ENCODE measurements at regions not wholly inside any gene's neighbourhood (a gene's known extent, or its start where the extent isn't known, plus 50 kb on each side); places are given as distances from the start of the nearest gene placed in this dataset.

DNA sequence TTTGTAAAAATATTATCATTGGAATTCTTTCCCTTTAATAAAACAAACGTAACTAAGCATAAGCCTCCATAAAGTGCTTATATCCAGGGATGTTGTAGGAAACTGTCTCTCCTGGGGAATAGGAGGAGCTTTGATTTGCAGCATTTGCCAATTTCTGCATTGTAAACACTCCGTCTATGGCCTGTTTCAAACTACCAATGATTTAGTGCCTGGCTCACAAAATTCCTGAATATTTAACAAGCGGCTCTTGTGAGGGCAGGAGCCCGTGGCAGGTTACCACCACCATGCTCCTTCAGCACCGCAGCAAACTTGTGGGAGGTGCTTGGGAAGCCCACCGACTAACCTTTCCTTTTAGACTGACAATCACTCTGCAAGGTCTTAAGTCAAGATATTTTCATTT is 520.3 kb downstream of the SOX11 start:
- in situ Hi-C loops (cut with HindIII; ENCODE audit: low sequenced_read_pairs), result no loop called here
- no peak for DNase-seq (ENCODE audit: low spot score)

DNA sequence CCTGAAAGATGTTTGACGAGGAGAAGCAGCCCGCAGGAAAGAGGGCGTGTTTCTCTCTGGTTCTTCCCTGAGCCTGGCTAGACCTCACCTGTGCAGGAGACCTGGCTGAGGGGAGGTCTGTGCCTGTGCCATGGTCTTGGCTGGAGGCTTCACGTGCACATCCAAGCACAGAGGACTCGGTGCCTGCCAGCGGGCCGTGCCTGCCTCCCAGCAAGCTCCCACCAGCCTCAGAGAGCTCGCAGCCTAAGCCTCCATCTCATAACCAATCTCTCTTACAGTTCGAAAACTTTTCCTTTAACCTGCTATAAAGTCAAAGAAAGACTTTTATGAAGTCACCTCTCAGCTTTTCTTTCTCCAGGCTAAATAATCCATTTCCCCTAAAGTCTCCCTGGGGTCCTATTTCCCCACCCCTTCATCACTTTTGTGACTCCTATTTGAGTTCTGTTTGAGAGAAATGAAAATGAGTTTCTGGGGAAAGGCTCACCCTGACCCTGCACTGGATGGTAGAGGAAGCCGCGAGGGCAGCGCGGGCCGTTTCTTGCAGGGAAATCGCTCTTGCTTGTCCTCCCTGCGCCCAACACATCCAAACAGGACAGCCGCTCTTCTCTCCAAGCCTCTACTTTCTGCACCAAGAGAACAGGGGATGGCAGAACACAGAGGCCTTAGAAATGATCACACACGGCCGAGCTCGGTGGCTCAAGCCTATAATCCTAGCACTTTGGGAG is 521.0 kb downstream of the SOX11 start:
- DNase-seq (ENCODE audit: low spot score), result no peak
- in situ Hi-C loops (cut with HindIII; ENCODE audit: low sequenced_read_pairs), result no loop called here

DNA sequence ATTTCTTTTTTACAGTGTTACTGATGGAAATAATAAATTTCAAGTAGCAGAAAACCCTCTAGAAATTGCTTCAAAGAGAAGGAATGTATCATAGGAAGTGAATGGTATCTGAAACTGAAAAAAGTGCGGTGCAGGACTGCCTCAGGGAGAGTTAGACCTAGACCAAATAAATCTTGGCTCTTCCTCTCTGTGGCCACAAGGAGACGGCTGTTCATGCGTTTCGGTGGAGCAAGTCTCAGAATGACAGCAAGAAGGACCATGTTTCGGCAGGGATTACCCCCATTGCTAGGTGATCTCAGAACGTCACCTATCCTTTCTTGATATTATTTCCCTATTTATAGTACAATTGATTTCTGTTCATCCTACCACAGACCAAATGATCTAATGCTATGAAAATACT is 522.3 kb downstream of the SOX11 start:
- no peak for DNase-seq (ENCODE audit: low spot score)
- in situ Hi-C loops (cut with HindIII; ENCODE audit: low sequenced_read_pairs), result no loop called here

DNA sequence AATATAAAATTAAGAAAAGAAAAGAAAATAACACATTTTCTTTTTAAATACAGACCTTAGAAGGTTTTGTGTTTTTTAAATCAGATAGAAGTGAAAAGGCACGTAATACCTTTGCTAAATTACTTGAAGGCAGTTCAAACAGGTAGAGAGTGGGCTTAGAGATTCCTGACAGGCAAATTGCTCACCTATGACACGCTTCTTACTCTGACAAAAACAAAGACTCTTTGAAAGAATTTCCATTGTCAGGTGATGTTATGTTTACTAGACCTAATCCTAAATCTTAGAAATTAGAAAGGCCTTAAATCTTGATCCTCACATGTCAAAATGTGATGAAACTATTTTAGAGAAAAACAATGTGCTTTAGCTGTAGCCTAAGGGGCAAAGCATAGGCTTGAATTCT is 522.9 kb downstream of the SOX11 start:
- in situ Hi-C loops (cut with HindIII; ENCODE audit: low sequenced_read_pairs), result no loop called here

DNA sequence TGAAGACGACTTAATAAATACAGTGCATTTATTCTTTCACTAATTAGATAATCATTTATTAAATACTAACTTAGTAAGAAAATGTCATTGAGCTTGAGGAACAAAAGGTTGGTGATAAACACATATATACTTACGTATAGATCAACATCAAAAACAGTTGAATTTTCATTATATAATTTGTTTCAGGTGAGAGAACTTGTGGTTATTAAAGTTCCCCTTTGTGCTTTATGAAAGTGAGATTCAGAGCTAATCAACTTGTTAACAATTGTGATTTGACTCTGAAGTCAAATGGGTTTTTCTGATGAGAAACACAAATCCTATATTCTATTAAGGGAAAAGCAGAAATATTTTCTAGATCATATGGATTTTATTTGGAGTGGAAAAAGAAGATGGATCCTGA is 524.0 kb downstream of the SOX11 start:
- in situ Hi-C loops (cut with HindIII; ENCODE audit: low sequenced_read_pairs), result no loop called here
- no peak for DNase-seq (ENCODE audit: low spot score)

More for the DNA sequence above, 522.9 kb downstream of the SOX11 start:
- DNase-seq (ENCODE audit: low spot score), result no peak

DNA sequence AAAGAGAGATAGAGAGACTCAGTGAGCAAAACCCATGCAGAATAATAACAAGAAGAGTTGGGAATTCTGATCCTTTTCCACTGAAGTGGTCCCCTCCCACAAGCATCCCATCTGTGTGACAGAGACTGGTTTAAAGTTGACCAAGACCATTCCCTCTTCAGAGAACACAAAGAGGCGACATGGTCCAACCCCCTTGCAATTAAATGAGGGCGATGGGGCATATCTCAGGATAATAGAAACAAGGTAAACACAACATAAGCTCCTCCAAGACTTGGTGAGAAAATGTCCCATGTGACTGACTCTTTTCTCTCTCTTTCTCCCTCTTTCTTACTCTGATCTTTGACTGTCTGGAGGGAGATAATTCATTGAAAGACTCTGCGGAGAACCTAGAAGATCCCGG is 526.7 kb downstream of the SOX11 start:
- no peak for DNase-seq (ENCODE audit: low spot score)
- in situ Hi-C loops (cut with HindIII; ENCODE audit: low sequenced_read_pairs), result no loop called here

DNA sequence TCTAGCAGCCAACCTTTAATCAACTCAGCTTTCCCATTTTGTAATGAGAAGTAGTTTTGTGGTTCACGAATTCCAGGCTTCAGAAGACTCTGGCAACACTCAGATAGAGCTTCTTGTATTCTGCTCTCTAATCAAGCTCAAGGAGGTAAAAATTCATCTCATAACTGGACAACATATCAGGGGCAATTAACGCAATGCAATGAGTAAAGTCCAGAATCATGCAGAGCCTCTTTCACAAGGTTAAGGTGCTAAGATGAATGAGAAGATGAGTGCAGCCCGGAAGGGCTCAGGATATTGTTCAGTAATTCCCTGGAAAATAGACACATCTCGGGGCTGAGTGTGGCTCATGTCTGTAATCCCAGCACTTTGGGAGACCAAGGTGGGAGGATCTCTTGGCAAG is 527.7 kb downstream of the SOX11 start:
- DNase-seq (ENCODE audit: low spot score), result no peak
- in situ Hi-C loops (cut with HindIII; ENCODE audit: low sequenced_read_pairs), result no loop called here

DNA sequence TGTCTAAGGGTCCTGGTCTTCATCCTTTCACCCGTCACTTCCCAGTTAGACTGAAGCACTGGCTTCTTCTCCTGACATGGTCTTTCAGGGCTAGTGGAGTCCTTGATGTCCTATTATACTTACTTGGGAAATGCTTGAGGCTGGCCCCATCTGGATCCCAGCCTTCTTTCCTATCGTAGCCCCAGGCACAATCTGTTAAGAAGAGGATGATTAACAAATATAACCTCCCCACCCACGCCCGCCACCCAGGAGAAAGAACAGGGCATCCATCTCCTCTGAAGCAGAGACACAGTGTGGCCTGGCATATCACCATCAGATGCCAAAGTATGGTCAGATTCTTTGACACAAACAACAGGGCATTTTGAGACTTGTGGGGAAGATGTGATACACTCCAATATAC is 530.1 kb downstream of the SOX11 start:
- no peak for DNase-seq (ENCODE audit: low spot score)
- in situ Hi-C loops (cut with HindIII; ENCODE audit: low sequenced_read_pairs), result no loop called here

DNA sequence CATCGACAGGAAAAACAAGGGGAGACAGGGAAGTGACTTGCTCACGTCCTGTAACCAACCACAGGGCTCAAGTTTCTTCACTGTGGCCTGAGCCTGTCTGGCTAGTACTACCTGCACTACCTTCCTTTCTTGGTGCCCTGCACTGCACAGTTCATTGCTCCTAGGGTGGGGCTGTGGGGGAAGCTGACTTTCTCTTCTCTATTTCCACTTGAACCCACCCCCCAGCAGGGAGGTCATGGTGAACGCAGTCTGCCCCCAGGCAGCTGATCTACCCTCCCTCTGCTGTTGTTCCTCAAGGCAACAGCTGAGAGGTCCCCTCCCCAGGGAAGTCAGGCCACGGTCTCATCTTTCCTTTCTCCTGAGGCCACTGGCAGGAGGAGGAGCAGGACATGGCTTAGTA is 532.1 kb downstream of the SOX11 start:
- DNase-seq (ENCODE audit: low spot score), result no peak
- in situ Hi-C loops (cut with HindIII; ENCODE audit: low sequenced_read_pairs), result no loop called here

DNA sequence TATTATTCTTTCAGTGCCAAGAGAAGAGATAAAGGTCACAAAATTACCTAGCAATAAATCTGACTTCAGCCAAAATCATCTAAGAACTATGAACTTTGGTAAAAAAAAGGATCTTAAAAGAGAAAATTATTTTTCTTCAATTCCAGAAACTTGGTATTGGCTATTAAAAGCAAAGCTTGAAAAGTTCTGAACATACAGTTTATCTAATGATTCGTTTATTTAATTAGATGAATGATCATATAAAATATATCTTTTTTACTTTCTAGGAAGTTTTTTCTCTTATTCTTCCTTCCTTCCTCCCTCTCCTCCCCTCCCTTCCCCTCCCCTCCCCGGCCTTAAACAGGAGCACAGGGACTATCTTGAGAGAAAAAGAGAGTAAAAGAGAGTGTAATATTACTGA is 536.1 kb downstream of the SOX11 start:
- in situ Hi-C loops (cut with HindIII; ENCODE audit: low sequenced_read_pairs), result no loop called here
- DNase-seq (ENCODE audit: low spot score), result no peak

DNA sequence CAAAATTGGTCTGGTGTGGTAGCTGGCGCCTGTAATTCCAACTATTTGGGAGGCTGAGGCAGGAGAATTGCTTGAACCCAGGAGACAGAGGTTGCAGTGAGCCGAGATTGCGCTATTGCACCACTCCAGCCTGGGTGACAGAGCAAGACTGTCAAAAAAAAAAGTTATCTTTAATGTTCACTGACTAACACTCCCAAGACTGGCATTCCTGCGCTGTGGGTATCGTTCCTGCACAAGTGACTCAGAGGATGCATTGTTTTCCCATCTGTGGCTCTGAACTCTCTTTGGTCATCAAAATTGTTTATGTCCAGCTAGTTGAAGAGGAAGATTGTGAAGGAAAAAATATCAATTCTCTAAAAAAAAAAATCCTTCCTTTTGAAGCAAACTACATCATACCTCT is 539.0 kb downstream of the SOX11 start:
- in situ Hi-C loops (cut with HindIII; ENCODE audit: low sequenced_read_pairs), result no loop called here
- DNase-seq (ENCODE audit: low spot score), result no peak

DNA sequence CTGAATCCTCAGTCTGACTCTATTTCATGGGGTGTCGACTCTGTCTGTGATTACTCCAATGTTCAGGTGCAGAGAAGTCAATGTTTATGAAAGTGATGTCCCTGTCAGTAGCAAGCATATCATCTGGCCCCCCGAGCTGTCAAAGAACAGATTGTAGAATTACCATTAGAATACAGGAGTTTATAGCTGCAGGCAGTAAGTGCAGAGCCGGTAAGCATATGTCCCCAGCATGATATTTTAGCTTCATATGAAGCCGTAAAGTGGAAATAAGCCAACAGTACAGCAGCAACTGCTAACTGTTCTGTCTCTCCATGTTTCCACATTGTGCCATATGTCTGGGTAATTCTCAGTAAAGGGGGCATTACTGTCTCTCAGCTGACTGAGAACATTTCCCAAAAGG is 541.8 kb downstream of the SOX11 start:
- DNase-seq (ENCODE audit: low spot score), result no peak
- in situ Hi-C loops (cut with HindIII; ENCODE audit: low sequenced_read_pairs), result no loop called here

DNA sequence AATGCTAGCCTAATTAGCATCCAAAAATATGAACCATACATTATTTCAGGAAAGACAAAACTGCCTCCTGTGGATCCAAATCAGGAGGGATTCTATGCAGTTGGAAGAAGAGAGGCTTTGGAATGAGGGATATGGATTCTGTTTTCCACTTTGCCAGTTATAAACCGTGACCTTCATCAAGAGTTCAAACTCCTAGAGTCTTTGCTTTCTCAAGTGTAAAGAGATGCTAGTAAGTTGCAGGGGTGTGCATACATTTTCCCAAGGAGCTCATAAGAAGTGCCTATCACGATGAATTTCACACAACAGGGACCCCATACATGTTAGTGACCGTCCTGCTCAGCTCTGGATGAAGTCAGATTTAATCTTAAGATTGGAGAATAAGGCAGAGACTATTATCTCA is 542.5 kb downstream of the SOX11 start:
- no peak for DNase-seq (ENCODE audit: low spot score)
- in situ Hi-C loops (cut with HindIII; ENCODE audit: low sequenced_read_pairs), result no loop called here

DNA sequence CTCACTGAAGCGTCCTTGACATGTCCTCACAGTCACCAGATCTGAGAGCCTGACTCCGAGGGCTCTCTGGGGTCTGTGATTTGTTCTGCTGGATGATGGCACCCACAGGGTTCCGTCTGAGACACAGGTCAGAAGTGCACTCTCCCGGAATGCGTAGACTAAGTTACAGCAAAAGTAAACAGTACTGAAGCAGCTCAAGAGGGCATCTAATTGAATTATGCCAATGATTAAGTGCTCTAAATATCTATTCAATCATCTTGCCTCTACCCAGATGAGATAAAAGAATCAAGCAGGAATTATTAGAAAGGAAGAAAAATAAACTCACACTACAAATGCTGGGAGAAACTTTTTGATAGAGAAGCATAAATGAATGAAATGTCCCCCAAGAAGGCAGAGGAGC is 544.1 kb downstream of the SOX11 start:
- no peak for DNase-seq (ENCODE audit: low spot score)
- in situ Hi-C loops (cut with HindIII; ENCODE audit: low sequenced_read_pairs), result no loop called here

DNA sequence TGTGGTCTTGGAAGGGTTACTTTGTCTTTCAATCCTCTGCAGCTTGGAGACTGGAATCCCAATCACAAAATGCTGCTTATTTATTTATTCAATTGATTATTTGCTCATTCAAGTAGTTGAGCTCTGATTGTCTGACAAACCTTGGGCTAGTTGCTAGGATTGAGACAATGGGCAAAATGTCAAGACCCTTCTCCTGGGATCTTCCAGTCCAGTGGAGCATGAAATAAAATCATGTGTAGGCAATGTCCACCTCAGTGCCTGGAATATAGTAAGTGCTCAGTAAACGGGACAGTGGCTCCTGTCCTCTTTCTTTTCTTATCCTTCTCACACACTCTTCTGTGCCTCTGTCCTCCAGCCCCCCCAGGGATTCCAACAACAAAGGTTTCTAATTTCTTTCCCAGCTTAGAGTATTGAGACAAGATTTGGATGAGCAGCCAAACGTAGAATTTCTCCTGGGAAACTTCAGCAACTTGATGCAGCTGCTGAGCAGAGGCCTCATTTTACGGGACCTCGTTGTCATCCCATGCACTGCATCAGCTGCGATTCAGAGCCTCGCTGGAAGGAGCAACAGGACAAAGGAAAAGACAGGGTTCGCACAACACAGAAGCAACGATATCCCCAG is 545.0 kb downstream of the SOX11 start:
- DNase-seq (ENCODE audit: low spot score), result no peak
- in situ Hi-C loops (cut with HindIII; ENCODE audit: low sequenced_read_pairs), result no loop called here

DNA sequence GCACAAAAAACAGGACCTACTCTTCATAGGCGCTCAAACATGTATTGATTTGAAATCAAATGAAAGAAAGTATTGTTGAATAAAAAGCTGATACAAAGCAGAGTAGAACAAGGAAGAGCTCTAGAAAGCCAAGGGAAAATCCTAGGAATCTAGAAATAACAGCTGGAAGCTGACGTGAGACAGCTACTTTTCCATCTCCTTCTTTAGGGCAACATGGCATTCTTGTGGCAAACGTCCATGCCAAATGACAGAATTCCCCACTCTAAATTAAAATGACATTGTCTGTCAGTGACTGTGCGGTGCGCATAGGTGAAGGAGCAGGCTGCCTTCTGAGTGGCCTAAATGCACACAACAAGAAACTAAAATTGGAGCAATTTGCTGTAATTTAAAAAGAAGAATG is 557.4 kb downstream of the SOX11 start:
- DNase-seq (ENCODE audit: low spot score), result no peak
- in situ Hi-C loops (cut with HindIII; ENCODE audit: low sequenced_read_pairs), result no loop called here

DNA sequence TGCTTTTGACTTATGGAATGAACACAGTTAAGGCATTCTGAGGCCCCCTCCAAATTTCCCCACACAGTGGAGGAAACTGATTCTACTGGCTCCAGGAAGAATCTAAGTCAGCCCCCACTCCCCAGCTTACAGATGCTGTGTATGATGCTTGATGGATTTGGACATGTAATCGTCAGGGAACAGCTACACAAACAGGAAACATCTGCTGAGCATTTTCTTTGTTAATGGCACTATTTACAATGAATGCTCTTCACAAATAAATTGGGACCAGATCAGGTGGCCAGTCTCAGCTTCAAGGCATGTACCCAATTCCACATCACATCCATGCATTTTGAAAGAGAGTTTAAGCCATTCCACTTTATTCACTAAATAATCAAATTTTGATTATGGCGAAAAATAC is 562.3 kb downstream of the SOX11 start:
- DNase-seq (ENCODE audit: low spot score), result no peak
- in situ Hi-C loops (cut with HindIII; ENCODE audit: low sequenced_read_pairs), result no loop called here

DNA sequence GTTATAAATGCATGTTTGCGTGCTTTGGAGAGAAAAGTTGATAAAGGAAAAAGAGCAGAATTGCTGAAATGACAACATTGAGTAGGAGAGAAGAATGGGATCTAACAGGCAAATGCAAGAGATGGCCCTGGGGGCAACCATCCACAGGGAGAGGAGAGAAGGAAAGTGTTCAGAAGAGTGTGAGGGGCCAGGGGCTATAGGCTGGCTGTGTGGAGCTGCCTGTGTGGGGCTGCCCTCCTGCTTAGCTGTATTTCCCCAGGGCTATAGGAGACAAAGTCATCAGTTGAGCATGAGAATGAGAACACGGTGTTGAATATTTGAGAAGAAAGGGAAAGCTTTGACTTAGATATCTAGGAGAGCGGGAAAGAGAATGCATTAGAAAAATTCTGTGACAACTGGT is 572.0 kb downstream of the SOX11 start:
- in situ Hi-C loops (cut with HindIII; ENCODE audit: low sequenced_read_pairs), result no loop called here
- DNase-seq (ENCODE audit: low spot score), result no peak

DNA sequence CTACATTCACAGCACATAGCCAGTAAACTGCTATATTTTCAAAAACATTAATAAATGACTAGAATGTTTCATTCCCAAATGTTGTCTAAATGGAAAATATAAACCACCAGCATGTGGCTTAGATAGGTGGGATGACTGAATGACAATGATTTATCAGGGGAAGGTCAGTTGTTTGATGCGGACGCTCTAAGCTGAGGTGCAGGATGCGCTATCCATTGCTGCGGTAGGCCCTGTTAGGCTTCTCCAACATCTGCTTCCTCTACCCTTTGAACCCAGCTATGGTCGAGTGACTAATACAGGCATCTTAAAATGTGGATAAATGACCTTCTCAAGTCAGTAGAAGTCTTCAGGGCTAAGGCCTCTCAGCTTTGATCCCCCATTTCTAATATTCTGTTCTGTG is 584.2 kb downstream of the CMPK2 start:
- in situ Hi-C loops (cut with HindIII; ENCODE audit: low sequenced_read_pairs), result no loop called here

DNA sequence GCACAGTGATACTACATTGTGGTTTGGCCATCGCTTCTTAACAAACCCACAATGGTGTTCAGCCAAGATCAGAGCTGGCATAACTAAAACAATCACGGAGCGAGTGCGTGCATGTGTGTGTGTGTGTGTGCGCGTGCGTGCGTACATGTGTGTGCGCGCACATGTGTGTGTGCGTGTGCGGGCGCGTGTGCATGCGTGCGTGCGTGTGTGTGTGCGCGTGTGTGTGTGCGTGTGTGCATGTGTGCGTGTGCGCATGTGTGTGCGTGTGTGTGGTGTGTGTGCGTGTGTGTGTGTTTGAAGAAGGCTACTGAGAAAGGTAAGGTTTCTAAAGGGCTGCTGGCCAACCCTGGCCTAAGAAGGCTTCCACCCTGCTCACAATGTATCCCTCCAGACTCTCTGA is 582.4 kb downstream of the CMPK2 start:
- in situ Hi-C loops (cut with HindIII; ENCODE audit: low sequenced_read_pairs), result no loop called here
- DNase-seq (ENCODE audit: low spot score), result no peak

More for the DNA sequence above, 584.2 kb downstream of the CMPK2 start:
- no peak for DNase-seq (ENCODE audit: low spot score)

DNA sequence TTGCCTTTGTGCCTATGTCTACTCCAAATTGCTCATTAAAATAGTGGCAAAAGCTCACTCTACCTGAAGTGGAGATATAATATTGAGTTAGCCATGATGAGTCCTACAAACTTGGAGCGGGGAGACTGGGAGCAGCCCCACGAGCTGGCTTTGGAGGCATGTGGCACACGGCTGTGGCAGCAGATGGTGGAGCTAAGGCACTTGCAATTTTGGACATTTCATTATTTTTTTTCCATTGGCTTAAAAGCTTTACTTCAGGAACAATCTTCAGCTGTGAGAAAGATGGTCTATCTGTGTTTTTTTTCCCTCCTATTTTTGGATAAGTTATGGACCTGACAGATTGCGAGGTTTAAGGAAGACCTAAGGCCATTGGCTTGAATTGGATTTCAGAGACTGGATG is 578.3 kb downstream of the CMPK2 start:
- in situ Hi-C loops (cut with HindIII; ENCODE audit: low sequenced_read_pairs), result no loop called here
- DNase-seq (ENCODE audit: low spot score), result no peak
